Esophagus muscularis mucosa (tissue), 4 donors: ENCODE measurements at regions not wholly inside any gene's neighbourhood (a gene's known extent, or its start where the extent isn't known, plus 50 kb on each side); places are given as distances from the start of the nearest gene placed in this dataset.

Experiments
- CTCF ChIP-seq, 3 experiments: fragments of 200-600 bp in 2 of 3; fragments of 450-650 bp in 1 of 3; sonication (generic) in 2 of 3; IDR thresholded peaks; one replicate each; pipeline ENCODE4 v1.5.1; 2017 to 2019; ENCODE audit warnings: antibody characterized with exemption in 3 of 3, mild to moderate bottlenecking in 2 of 3, moderate library complexity in 1 of 3
- EP300 ChIP-seq: sonication (generic); formaldehyde crosslinking; IDR thresholded peaks from one replicate; pipeline ENCODE4 v1.6.1; 2017; ENCODE audit warnings: antibody characterized with exemption
- POLR2A ChIP-seq: fragments of 450-650 bp; IDR thresholded peaks from one replicate; pipeline ENCODE4 v1.6.1; 2017; ENCODE audit warnings: antibody characterized with exemption, moderate library complexity, mild to moderate bottlenecking, low read depth

- no peak for TF ChIP-seq POLR2A
- TF ChIP-seq CTCF (IDR thresholded peaks at IDR 0.05): no peak
- TF ChIP-seq EP300: no peak
These were observed 182.2 kb upstream of the SVIL start for GRCh38 chr10:29816801-29817558.
